ENCODE measurements at regions not wholly inside any gene's neighbourhood (a gene's known extent, or its start where the extent isn't known, plus 50 kb on each side); places are given as distances from the start of the nearest gene placed in this dataset.

DNA sequence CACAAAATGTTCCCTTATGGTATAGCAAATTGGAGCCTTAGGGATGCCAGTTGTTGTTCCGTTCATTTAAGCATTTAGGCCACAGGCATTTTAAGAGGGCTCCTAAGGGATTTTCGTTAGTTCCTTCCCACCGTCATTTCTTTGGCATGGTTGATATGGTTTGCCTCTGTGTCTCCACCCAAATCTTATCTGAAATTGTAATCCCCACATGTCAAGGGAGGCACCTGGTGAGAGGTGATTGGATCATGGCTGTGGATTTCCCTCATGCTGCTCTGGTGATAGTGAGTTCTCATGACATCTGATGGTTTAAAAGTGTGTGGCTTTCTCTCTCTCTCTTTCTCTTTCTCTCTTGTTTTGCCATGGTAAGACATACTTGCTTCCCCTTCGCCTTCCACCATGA lies 104.1 kb downstream of the ASB9 start:
- POLR2A ChIA-PET: no interaction called here
- H3K4me3 ChIP-seq (ENCODE audit: low read depth, low read length): no peak overlapping the region
- CTCF ChIA-PET: no interaction called here
- TF ChIP-seq, protein P1, sequence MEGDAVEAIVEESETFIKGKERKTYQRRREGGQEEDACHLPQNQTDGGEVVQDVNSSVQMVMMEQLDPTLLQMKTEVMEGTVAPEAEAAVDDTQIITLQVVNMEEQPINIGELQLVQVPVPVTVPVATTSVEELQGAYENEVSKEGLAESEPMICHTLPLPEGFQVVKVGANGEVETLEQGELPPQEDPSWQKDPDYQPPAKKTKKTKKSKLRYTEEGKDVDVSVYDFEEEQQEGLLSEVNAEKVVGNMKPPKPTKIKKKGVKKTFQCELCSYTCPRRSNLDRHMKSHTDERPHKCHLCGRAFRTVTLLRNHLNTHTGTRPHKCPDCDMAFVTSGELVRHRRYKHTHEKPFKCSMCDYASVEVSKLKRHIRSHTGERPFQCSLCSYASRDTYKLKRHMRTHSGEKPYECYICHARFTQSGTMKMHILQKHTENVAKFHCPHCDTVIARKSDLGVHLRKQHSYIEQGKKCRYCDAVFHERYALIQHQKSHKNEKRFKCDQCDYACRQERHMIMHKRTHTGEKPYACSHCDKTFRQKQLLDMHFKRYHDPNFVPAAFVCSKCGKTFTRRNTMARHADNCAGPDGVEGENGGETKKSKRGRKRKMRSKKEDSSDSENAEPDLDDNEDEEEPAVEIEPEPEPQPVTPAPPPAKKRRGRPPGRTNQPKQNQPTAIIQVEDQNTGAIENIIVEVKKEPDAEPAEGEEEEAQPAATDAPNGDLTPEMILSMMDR (IDR thresholded peaks at IDR 0.05; ENCODE audit: insufficient read depth, low read length, missing control alignments): no peak
- no peak for DNase-seq (ENCODE audit: low read depth, low spot score)

DNA sequence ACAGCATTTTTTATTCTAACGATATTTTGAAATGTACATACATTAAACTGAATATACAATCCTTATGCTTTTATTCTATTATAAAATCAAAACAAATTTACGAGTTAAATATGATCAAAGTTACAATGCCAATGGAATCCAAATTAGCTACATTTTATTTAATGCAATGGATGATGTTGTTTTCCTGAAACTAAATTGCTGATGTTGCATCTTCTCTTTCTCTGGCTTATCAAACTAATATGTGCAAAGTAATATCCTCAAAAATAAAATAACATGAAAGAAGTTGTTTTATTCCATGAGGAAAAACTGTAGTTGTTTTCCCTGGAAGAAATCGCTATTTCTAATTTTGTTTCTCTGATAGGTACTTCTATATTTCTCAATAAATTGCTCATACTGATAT lies 106.8 kb downstream of the ASB9 start:
- DNase-seq (ENCODE audit: low read depth, low spot score): no peak
- ChIA-PET CTCF (no interaction called here), POLR2A (no interaction called here)

DNA sequence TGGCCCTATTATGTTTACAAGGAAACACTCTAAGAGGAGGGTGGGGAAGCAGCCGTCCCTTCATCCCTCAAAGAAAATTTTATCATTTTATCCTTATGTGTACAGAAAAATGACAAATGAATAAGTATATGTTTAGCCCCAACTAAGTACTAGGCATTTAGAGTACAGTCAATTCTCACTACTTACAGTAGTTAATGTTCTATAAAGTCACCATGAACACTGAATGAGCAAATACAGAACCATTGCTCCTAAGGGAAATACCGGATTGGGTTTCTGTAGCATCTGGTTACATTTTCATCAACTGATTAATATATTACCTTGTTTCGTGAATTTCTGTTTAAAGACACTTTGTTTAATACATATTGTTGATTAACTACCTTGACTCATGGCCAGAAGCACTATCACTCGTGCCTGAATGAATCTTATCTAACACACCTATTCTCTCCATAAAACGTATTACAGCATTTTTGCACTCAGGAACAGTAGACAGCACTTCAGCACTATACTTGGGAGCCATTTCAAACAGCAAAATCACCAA lies 109.3 kb downstream of the ASB9 start:
- POLR2A ChIA-PET: no interaction called here
- no peak overlapping the region for H3K4me3 ChIP-seq (ENCODE audit: low read depth, low read length)
- DNase-seq (ENCODE audit: low read depth, low spot score): no peak
- TF ChIP-seq, protein P1 (IDR thresholded peaks at IDR 0.05; ENCODE audit: insufficient read depth, low read length, missing control alignments): no peak
- CTCF ChIA-PET: no interaction called here

More for the DNA sequence above, 106.8 kb downstream of the ASB9 start:
- H3K4me3 ChIP-seq (ENCODE audit: low read depth, low read length): no peak overlapping the region
- TF ChIP-seq, protein P1 (IDR thresholded peaks at IDR 0.05; ENCODE audit: insufficient read depth, low read length, missing control alignments): no peak

DNA sequence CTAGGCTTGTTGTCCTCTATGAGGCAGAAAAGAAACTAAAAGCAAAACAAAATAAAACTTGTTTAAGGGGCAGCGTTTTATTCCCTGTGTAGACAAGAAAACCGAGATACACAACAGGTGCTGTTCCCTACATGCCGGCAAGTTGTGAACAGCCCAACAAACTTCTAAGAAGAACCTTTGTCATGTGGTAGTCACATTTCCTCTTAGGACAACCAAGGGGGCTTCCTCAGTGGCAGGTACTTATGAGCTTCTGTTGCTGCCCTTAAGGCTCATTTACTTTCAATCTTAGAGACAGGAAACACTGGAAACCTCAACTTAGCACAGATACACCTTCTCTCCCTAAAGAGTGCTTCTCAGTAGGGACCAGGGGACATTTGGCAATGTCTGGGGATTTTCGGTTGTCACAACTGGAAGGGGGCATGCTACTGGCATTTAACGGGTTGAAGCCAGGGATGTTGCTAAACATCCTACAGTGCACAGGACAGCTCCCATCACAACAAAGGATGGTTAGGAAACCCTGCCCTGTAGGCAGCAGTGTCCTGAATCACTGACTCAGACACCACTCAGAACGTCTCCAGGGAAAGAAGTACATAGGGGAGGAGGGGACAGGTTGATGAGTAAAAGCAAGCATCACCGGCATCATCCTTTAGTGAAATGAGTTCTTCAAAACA lies 111.0 kb downstream of the ASB9 start:
- CTCF ChIA-PET: interaction anchor here (0.9 kb wide), 1 partner anchor 16 kb away, joined by 3 read pairs; no protein-coding TSS in a partner anchor
- no peak overlapping the region for H3K4me3 ChIP-seq (ENCODE audit: low read depth, low read length)
- POLR2A ChIA-PET: no interaction called here
- TF ChIP-seq, protein P1 (IDR thresholded peaks at IDR 0.05; ENCODE audit: insufficient read depth, low read length, missing control alignments): no peak
- DNase-seq (ENCODE audit: low read depth, low spot score): no peak

DNA sequence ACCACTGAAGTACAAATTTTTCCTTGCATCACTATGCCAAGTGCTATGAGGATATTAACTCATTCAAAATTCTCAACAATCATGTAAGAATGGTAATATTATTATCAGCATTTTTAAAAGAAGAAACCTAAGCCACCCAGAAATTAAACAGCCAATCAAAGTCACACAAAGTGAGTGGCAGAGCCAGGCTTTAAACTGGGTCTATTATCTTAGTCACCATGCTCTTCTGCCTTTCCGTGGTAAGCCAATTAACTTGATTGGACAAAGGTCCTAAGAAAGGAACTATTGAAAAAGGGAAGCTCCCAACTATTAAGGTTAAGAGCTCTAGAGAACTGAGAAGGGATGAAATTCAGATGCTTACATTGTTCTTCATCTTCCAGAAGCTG lies 111.5 kb downstream of the ASB9 start:
- ChIA-PET CTCF (interaction anchor here (0.9 kb wide), 1 partner anchor 16 kb away, joined by 3 read pairs; no protein-coding TSS in a partner anchor), POLR2A (no interaction called here)
- TF ChIP-seq, protein P1 (IDR thresholded peaks at IDR 0.05; ENCODE audit: insufficient read depth, low read length, missing control alignments): no peak
- no peak overlapping the region for H3K4me3 ChIP-seq (ENCODE audit: low read depth, low read length)
- no peak for DNase-seq (ENCODE audit: low read depth, low spot score)

DNA sequence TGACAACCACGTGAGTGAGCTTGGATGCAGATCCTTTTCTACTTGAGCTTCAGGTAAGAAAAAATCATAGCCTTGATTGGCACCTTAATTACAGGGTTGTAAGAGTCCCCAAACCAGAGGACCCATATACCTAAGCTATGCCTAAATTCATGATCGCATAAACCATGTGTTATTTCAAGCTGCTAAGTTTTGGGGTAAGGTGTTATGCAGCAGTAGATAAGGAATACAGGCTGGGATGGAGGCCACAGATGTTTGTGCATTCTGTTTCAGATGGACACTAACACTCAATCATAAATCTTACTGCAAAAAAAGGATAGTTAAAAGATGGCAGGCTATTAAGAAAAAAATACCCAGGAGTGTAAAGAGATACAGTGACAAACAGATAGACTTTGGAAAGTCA lies 112.3 kb downstream of the ASB9 start:
- H3K4me3 ChIP-seq (ENCODE audit: low read depth, low read length): no peak overlapping the region
- ChIA-PET POLR2A (no interaction called here), CTCF (no interaction called here)
- no peak for DNase-seq (ENCODE audit: low read depth, low spot score)
- TF ChIP-seq, protein P1 (IDR thresholded peaks at IDR 0.05; ENCODE audit: insufficient read depth, low read length, missing control alignments): no peak
